K562 (cell line): ENCODE measurements at regions not wholly inside any gene's neighbourhood (a gene's known extent, or its start where the extent isn't known, plus 50 kb on each side); places are given as distances from the start of the nearest gene placed in this dataset.
A peak's percentile ranks its signal among the peaks of the same experiment; 100 is the strongest.

ENCODE experiments used
- ATAC-seq: fragments of 200-7000 bp; cut with Tn5 transposase; 3 replicates; pipeline ENCODE4 v1.9.1; 2020; ENCODE audit warnings: moderate library complexity
- BruUV-seq: library from RNA; stranded (reverse); fragments of 400-500 nt; replicated peaks from 2 replicates; lab custom pipeline; 2021; lab: Mats Ljungman, UMichigan
- CTCF ChIA-PET: fragments of 300-600 bp; formaldehyde crosslinking; extraction: SDS; loops from one replicate; lab custom pipeline; 2021; ENCODE audit warnings: low intra/inter-chr PET ratio; lab: Yijun Ruan, JAX
- POLR2A ChIA-PET: fragments of 300-600, 350-650 bp; sonication (Branson Sonifier 250); formaldehyde crosslinking; extraction: SDS; loops from one replicate; lab custom pipeline; 2021; ENCODE audit warnings: antibody characterized with exemption, inconsistent platforms; lab: Yijun Ruan, JAX
- DNase-seq, 4 experiments: peaks; one replicate each; pipeline versions ENCODE4 v3.0.0 to v3.0.0-alpha.2; 2011 to 2018; ENCODE audit warnings: low spot score in 3 of 4, mixed read lengths in 3 of 4; ENCODE audit errors: extremely low read depth in 1 of 4
- FAIRE-seq: peaks from 2 replicates; lab custom pipeline; 2011; peaks lifted over from hg19 to GRCh38; lab: Jason Lieb, UNC
- H2AFZ ChIP-seq: 2 replicates; pipeline ENCODE4 v1.6.0; 2011; ENCODE audit warnings: low read depth, low read length, control low read depth, inconsistent platforms
- H3K27ac ChIP-seq: fragments of 200-600 bp; 3 replicates; pipeline ENCODE4 v1.8.0; 2011; ENCODE audit warnings: low read depth, mild to moderate bottlenecking, control low read depth, inconsistent platforms, low read length, moderate library complexity, mixed read lengths; ENCODE audit errors: extremely low read depth
- H3K27me3 ChIP-seq, 2 experiments: fragments of 300-600 bp in 1 of 2; 2 replicates in 1 of 2; 3 replicates in 1 of 2; pipeline versions ENCODE4 v1.6.0 to v1.8.0; 2011; ENCODE audit warnings: inconsistent platforms in 2 of 2, low read length in 2 of 2, mild to moderate bottlenecking in 1 of 2, mixed read lengths in 1 of 2, moderate library complexity in 1 of 2; ENCODE audit not compliant: control insufficient read depth in 2 of 2, insufficient read depth in 2 of 2
- H3K36me3 ChIP-seq: fragments of 300-600 bp; 3 replicates; pipeline ENCODE4 v1.8.0; 2011; ENCODE audit warnings: mild to moderate bottlenecking, low read length, inconsistent platforms; ENCODE audit not compliant: control insufficient read depth, insufficient read depth
- H3K4me1 ChIP-seq, 2 experiments: fragments of 200-600 bp in 1 of 2; replicated peaks in 1 of 2; 2 replicates in 1 of 2; 3 replicates in 1 of 2; pipeline versions ENCODE4 v1.5.1 to v1.8.0; 2011; ENCODE audit warnings: inconsistent platforms in 2 of 2, low read length in 2 of 2, mild to moderate bottlenecking in 1 of 2, mixed read lengths in 1 of 2, moderate library complexity in 1 of 2; ENCODE audit not compliant: control insufficient read depth in 2 of 2, insufficient read depth in 2 of 2
- H3K4me2 ChIP-seq: 2 replicates; pipeline ENCODE4 v1.6.1; 2011; ENCODE audit warnings: low read length, control low read depth, inconsistent platforms, mixed read lengths; ENCODE audit not compliant: insufficient read depth
- H3K4me3 ChIP-seq: fragments of 200-600 bp; sonication (generic), shearing (Covaris generic); 2 replicates; pipeline ENCODE4 v1.5.1; 2016; ENCODE audit warnings: control low read depth, inconsistent platforms
- H3K79me2 ChIP-seq: fragments of 200-600 bp; 3 replicates; pipeline ENCODE4 v1.8.0; 2011; ENCODE audit warnings: low read length, inconsistent platforms; ENCODE audit not compliant: control insufficient read depth, insufficient read depth
- H3K9ac ChIP-seq, 2 experiments: 2 replicates each; pipeline versions ENCODE4 v1.6.0 to v1.6.1; 2011; ENCODE audit warnings: low read depth in 2 of 2, low read length in 2 of 2, control low read depth in 1 of 2, inconsistent platforms in 1 of 2, mild to moderate bottlenecking in 1 of 2, mixed read lengths in 1 of 2; ENCODE audit not compliant: insufficient read depth in 1 of 2
- H3K9me1 ChIP-seq: one replicate; pipeline ENCODE4 v1.6.0; 2011; ENCODE audit warnings: inconsistent platforms, mild to moderate bottlenecking, low read length, moderate library complexity; ENCODE audit not compliant: control insufficient read depth, insufficient read depth
- H3K9me3 ChIP-seq: replicated peaks from 2 replicates; pipeline ENCODE4 v1.5.1; 2011; ENCODE audit warnings: low read depth, low read length, inconsistent platforms; ENCODE audit not compliant: control insufficient read depth, insufficient read depth
- H4K20me1 ChIP-seq: replicated peaks from 2 replicates; pipeline ENCODE4 v1.6.1; 2011; ENCODE audit warnings: low read length, inconsistent platforms, mixed read lengths; ENCODE audit not compliant: control insufficient read depth, insufficient read depth
- EWSR1 ChIP-seq: fragments of 450-650 bp; IDR thresholded peaks from 2 replicates; pipeline ENCODE4 v1.6.1; 2018; ENCODE audit warnings: borderline replicate concordance, mild to moderate bottlenecking, low read depth, moderate library complexity; ENCODE audit not compliant: partially characterized antibody
- HCFC1 ChIP-seq: IDR thresholded peaks from 2 replicates; pipeline ENCODE4 v1.6.1; 2012; ENCODE audit warnings: low read depth, low read length, improper control_type of control experiment
- HOXB6 ChIP-seq: fragments of 250-450 bp; sonication (Bioruptor Pico); IDR thresholded peaks from 2 replicates; pipeline ENCODE4 v1.5.1; 2022; ENCODE audit warnings: mild to moderate bottlenecking, borderline replicate concordance
- MAFF ChIP-seq: IDR thresholded peaks from 2 replicates; pipeline ENCODE4 v1.6.1; 2012; ENCODE audit warnings: low read length, improper control_type of control experiment
- NCOA2 ChIP-seq, 2 experiments: fragments of 450-650 bp; IDR thresholded peaks; 2 replicates each; pipeline ENCODE4 v1.6.1; 2018; ENCODE audit warnings: mild to moderate bottlenecking in 2 of 2, moderate library complexity in 1 of 2; ENCODE audit not compliant: partially characterized antibody in 2 of 2
- PCBP1 ChIP-seq: fragments of 200-400 bp; formaldehyde crosslinking; IDR thresholded peaks from 2 replicates; pipeline ENCODE4 v1.6.1; 2018; ENCODE audit warnings: mild to moderate bottlenecking, low read depth, low read length; ENCODE audit not compliant: poor library complexity, severe bottlenecking
- SIRT6 ChIP-seq: IDR thresholded peaks from one replicate; pipeline ENCODE4 v1.6.1; 2012; ENCODE audit warnings: low read depth, mild to moderate bottlenecking, control low read depth, inconsistent platforms, low read length, moderate library complexity
- THRAP3 ChIP-seq: fragments of 450-650 bp; IDR thresholded peaks from 2 replicates; pipeline ENCODE4 v1.6.1; 2016; ENCODE audit warnings: mild to moderate bottlenecking, inconsistent platforms, borderline replicate concordance
- U2AF2 ChIP-seq: fragments of 200-400 bp; formaldehyde crosslinking; optimal IDR thresholded peaks from 2 replicates; pipeline ENCODE3; 2017; ENCODE audit warnings: low read depth, mild to moderate bottlenecking, low read length
- ZNF316 ChIP-seq: fragments of 450-650 bp; IDR thresholded peaks from 2 replicates; pipeline ENCODE4 v1.6.1; 2016
- WGBS: fragments of 100-300 bp; shearing (Covaris generic); methylation state at CpG from one replicate; pipeline ENCODE4 v1.1.6; 2016; ENCODE audit warnings: low coverage, mixed read lengths; ENCODE audit not compliant: insufficient coverage; ENCODE audit errors: missing lambda C conversion rate; 5-methylcytosine and 5-hydroxymethylcytosine counted together
- in situ Hi-C: fragments of 300-500 bp; cut with MboI; formaldehyde crosslinking; loops from 4 replicates; pipeline ENCODE4 v1.15.0; 2018; ENCODE audit warnings: inconsistent platforms, mixed read lengths
- intact Hi-C: fragments of 100-400 bp; cut with micrococcal nuclease; formaldehyde crosslinking; loops from 2 replicates; pipeline ENCODE4 v1.14.2; 2022
- TF ChIP-seq, protein P1 (sequence below), 3 experiments: fragments of 200-800 bp in 1 of 3; fragments of 250-450 bp in 1 of 3; fragments of 450-650 bp in 1 of 3; sonication (Bioruptor Pico) in 1 of 3; sonication (Bioruptor generic) in 1 of 3; formaldehyde crosslinking in 1 of 3; IDR thresholded peaks; 2 replicates each; pipeline versions ENCODE4 v1.6.1 to v1.8.0; 2016 to 2022; ENCODE audit warnings: mild to moderate bottlenecking in 2 of 3, missing genetic modification characterization in 2 of 3, missing compliant biosample characterization in 1 of 3, moderate library complexity in 1 of 3

DNA sequence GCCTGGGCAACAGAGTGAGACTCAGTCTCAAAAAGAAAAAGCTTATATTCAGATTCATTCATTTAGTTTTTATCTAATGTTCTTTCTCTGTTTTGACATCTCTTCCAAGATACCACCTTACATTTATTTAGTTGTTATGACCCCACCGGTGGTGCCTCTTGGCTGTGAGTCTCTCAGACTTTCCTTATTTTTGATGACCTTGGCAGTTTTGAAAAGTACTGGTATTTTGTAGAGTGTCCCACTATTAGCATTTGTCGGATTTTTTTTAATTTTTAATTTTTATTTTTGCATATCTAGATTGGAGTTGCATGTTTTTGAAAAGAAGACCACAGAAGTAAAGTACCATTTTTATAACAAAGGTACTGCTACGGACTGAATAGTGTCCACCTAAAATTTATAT lies 351.7 kb upstream of the KYNU start:
- no peaks in the 10 kb centered on the region for H4K20me1 ChIP-seq
- no peaks in the 10 kb centered on the region for H3K9me1 ChIP-seq
- no peaks in the 10 kb centered on the region for H3K36me3 ChIP-seq
- ATAC-seq (no peak), FAIRE-seq (no peak), DNase-seq (no peak)
- H3K79me2 ChIP-seq, result no peaks in the 10 kb centered on the region
- TF ChIP-seq U2AF2 (no peak), SIRT6 (no peak), THRAP3 (no peak), HOXB6 (CRISPR knock-in tag) (no peak), PCBP1 (no peak), MAFF (0 out of 2 replicates have a peak, but pooled peaks have one; percentile 17), ZNF316 (peak; percentile 21; the same call in 1 of the 2 replicates), EWSR1 (no peak), NCOA2 (IDR thresholded peaks at IDR 0.05; ENCODE audit: partially characterized antibody in 2 of 2) (no peak), HCFC1 (no peak)
- TF ChIP-seq, protein P1, sequence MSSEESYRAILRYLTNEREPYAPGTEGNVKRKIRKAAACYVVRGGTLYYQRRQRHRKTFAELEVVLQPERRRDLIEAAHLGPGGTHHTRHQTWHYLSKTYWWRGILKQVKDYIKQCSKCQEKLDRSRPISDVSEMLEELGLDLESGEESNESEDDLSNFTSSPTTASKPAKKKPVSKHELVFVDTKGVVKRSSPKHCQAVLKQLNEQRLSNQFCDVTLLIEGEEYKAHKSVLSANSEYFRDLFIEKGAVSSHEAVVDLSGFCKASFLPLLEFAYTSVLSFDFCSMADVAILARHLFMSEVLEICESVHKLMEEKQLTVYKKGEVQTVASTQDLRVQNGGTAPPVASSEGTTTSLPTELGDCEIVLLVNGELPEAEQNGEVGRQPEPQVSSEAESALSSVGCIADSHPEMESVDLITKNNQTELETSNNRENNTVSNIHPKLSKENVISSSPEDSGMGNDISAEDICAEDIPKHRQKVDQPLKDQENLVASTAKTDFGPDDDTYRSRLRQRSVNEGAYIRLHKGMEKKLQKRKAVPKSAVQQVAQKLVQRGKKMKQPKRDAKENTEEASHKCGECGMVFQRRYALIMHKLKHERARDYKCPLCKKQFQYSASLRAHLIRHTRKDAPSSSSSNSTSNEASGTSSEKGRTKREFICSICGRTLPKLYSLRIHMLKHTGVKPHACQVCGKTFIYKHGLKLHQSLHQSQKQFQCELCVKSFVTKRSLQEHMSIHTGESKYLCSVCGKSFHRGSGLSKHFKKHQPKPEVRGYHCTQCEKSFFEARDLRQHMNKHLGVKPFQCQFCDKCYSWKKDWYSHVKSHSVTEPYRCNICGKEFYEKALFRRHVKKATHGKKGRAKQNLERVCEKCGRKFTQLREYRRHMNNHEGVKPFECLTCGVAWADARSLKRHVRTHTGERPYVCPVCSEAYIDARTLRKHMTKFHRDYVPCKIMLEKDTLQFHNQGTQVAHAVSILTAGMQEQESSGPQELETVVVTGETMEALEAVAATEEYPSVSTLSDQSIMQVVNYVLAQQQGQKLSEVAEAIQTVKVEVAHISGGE (CRISPR knock-in tag; IDR thresholded peaks at IDR 0.05), result no peak
- no peak overlapping the region for H3K27ac ChIP-seq
- H3K9ac ChIP-seq, result no peak overlapping the region
- in situ Hi-C loops (no loop called here), intact Hi-C loops (no loop called here)
- H2AFZ ChIP-seq, result no peak overlapping the region
- no peaks in the 10 kb centered on the region for H3K9me3 ChIP-seq
- POLR2A ChIA-PET, result no interaction called here
- no peaks in the 10 kb centered on the region for H3K4me1 ChIP-seq
- WGBS, result 0% methylated on average over 3 of the region's 3 CpGs
- no TSS peak for BruUV-seq
- H3K4me3 ChIP-seq, result no peak overlapping the region
- CTCF ChIA-PET, result no interaction called here
- H3K4me2 ChIP-seq, result no peak overlapping the region
- H3K27me3 ChIP-seq, result no peaks in the 10 kb centered on the region
